NCI-H2171 treated with DMSO at 0.1 percent for 48 hours (cell line): ENCODE measurements at regions not wholly inside any gene's neighbourhood (a gene's known extent, or its start where the extent isn't known, plus 50 kb on each side); places are given as distances from the start of the nearest gene placed in this dataset.

Experiments
- DNase-seq: peaks from one replicate; lab custom pipeline; 2025; lab: John Stamatoyannopoulos, UW

DNA sequence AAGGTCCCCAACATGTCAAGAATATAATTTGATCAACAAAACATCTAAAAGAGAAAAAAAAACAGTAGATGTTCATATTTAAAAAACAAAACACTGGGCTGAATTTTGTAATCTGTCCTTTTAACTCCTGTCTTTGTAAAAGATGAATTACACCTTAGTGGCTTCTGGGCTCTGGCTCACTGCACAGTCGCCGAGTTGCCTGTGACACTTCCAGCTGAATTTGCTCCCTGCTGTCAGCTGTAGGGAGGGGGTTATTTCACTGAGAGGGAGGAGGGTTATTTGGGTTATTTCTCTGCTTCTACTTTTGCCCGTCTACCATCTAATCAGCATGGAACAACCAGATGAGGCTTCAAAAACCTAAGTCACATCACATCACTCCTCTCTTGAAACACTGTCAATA lies 193.0 kb upstream of the ZC3H12A start:
- DNase-seq, result no peak

GRCh38 chr1:37282764-37283163 lies 191.6 kb upstream of the ZC3H12A start:
- no peak for DNase-seq

DNA sequence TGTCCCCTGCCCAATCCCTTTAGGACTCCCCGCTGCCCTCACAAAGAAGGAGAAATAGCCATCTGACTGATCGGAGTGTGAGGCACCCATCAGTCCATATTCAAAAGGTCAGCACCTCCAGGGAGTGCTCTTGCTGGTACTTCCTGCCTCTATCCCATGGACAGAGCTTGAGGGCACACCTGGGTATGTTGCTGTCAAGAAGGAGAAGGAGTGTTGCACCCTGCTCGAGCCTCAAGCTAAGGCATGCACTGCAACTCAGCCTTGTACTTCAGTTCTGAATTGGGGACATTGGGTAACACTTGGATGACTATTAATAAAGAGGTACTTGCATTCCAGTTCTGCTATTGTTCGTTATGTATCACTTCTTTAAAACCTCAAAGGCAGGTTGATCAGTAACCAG lies 190.3 kb upstream of the ZC3H12A start:
- DNase-seq, result no peak

DNA sequence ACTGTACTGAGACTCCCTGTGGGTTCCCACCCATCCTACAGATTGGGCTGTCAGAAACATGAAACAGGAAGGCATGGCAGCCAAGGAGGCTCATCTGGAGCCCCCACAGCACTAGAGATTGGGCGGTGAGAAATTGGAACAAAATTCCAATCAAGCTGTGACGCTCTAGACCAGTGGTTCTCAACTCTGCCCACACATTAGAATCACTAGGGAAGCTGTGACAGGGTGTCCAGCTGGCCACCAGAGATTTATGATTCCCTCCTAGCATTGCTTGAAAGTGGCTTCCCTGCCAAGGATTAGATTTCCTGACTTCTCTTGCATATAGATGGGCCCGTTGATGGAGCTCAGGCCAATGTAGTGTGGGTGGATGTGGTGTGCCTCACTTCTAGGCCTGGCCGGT lies 187.5 kb upstream of the ZC3H12A start:
- DNase-seq, result no peak

DNA sequence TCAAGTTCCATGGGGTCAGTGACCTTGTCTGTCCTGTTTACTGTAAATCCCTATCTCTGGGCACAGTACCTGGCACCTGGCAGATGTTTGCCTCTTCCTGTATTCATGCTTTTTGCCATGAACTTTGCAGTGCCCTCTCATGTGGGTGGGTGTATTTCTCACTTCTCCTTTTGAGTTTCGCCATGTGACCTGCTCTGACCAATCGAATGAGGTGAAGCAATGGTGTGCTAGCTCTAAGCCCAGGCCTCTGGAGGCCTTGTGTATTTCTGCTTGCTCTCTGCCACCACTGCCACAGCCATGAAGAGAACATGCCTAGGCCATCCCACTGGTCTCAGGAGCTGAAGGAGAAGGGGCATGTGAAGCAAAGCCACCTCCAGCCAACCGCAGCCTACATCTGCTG lies 185.5 kb upstream of the ZC3H12A start:
- no peak for DNase-seq

DNA sequence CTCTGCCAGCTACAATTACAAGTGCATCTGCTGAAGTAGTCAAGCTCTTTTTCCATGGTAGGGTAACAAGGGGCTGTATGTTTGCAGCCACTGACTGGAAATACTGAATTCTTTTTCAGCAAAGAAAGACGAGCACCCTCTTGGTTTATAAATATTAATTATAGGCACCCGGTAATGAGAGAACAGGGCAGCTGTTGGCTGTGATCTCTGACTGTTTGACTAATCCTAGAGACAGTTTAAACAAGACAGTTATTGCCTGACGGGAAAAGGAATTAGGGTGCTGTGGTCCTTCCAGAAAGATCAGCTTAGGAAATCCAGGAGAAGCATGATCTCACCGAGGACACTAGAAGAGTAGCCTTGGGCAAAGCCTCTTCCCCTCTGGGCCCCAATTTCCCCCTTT lies 183.7 kb upstream of the ZC3H12A start:
- DNase-seq, result no peak

DNA sequence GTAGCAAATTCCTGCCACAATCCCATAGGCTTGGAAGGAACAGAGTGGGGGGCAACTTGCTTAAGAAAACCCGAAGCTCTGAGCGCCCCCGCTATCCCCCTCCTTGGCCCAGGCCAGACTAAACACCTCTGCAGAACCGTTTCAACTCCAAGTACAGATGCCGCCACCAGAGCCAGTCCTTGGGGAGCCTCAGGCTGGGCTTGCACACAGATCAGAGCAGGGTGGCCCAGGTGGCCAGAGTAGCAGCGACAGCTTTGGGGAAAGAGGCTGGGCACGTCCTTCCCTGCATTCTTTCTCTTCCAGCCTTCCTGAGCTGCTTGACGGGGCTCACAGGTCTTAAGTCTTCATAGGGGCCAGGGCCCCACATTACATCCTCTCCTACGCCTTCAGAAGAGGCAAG lies 181.6 kb upstream of the ZC3H12A start:
- no peak for DNase-seq

- DNase-seq, result no peak
Observed at GRCh38 chr1:37294096-37294495, 180.3 kb upstream of the ZC3H12A start.

DNA sequence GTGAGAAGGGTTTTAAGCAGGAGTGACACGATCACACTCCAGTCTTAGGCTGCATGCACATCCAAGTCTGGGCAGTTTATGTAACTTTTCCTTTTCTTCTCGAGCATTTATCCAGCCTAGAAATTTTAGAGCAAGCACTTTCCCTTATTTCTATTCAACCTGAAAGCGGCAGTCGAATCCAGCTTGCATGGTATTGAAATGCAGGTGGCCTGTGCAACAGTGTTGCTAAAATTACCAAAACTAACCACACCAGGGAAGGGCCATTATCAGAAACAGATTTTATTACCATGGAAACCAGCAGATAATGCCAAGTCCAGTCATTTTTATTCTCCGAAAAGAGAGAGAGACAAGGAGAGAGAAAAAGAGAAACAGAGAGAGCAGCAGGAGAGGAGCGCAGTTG lies 179.9 kb upstream of the ZC3H12A start:
- DNase-seq, result no peak

GRCh38 chr1:37298769-37299168 lies 175.6 kb upstream of the ZC3H12A start:
- no peak for DNase-seq

DNA sequence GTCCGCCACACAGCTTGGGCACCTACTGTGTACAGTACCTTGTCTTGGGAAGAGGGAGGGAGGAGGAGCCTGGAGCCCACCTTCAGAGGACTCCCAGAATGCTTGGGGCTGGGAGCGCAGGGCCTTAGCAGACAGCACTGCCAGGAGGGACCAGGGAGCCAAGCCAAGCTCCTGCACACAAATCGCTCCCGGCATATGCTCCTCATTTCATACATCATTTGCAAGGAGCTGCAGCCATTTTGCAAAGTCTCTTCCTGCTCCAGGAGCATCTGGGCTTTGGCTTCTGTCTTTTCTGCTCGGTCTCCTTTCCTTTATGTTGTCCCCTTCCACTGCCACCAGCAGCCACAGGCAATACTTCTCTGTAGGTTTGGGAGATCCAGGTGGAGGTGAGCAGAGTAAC lies 175.2 kb upstream of the ZC3H12A start:
- DNase-seq, result no peak

GRCh38 chr1:37303884-37304574 lies 170.4 kb upstream of the ZC3H12A start:
- no peak for DNase-seq

- DNase-seq, result no peak
Observed at GRCh38 chr1:37305108-37305507, 169.3 kb upstream of the ZC3H12A start.

GRCh38 chr1:37305841-37306240 lies 168.5 kb upstream of the ZC3H12A start:
- no peak for DNase-seq

GRCh38 chr1:37306461-37306860 lies 167.9 kb upstream of the ZC3H12A start:
- no peak for DNase-seq

- no peak for DNase-seq
Observed at GRCh38 chr1:37306871-37307270, 167.5 kb upstream of the ZC3H12A start.

DNA sequence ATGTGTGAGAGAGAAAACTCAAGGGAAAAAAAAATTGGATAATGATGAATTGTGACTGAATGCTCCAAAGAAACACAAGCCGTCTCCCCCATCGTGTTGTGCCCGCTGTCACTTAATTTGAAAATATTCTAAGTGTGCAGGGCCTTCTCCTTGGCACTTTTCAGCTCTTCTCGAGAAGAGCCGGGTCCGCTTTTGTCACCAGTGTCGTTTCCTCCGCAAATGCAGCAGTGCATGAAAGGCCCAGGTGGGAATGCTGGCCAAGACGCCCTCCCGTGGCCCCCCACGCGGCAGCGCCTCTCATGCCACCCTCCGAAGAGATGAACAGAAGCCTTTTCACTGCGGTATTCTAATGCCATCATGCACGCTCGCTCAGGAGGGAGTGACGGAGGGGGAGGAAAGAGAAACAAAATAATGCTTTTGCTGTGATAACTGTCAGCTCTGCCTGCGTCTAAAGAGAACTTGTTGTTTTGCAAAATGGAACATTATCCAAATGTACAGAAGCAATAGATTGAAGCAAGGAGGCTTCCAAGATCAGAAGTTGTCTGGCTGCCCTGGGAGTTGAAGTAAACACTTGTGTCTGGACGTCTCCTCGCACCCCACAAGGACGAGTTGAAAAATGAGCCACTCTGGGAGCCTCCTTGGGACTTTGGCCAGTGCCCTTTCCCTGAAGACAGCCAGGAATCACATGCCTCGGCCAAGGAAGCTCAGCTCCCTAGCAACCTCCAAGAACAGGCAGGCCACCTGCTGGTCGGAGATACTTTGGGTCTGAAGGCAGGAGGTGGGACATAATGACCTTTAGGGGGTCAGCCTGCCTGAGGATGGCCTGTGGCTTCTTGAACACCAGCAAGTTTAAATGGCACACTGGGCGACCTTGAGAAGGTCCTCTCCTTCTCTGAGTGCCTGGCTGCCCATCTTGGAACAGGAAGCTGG lies 166.1 kb upstream of the ZC3H12A start:
- no peak for DNase-seq

- DNase-seq, result no peak
Observed at GRCh38 chr1:37309574-37309973, 164.8 kb upstream of the ZC3H12A start.

DNA sequence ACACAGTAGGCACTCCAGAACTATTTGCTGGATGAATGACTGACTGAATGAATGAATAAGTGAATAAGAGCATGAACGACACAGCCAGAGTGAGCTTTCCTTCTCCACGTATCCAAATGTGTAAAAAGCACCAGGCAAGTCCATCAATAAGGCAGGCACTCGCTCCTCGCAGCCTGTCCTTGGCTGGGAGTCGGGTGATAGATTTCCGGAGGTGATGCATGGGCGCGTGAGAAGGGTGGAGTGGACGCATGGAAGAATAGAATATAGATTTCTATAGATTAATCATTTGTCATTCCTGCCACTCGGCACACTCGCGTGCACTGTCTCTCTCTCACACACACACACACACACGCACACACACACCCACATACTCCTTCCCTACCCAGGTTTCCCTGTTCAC lies 164.3 kb upstream of the ZC3H12A start:
- no peak for DNase-seq

- DNase-seq, result no peak
Observed at GRCh38 chr1:37315371-37315846, 159.0 kb upstream of the ZC3H12A start.

- DNase-seq, result no peak
Observed at GRCh38 chr1:37317870-37318467, 156.4 kb upstream of the ZC3H12A start.

GRCh38 chr1:37318490-37318889 lies 155.9 kb upstream of the ZC3H12A start:
- DNase-seq, result no peak

DNA sequence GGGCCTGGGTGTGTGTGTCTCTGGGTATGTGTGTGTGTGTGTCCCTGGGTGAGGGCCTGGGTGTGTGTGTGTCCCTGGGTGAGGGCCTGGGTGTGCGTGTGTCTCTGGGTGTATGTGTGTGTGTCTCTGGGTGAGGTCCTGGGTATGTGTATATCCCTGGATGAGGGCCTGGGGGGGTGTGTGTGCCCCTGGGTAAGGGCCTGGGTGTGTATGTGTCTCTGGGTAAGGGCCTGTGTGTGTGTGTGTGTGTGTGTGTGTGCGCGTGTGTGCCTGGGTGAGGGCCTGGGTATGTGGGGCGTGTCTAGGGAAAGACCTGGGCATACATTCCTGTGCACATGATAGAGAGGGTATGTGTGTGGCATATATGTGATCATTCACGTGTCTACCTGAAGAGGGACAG lies 155.1 kb upstream of the ZC3H12A start:
- DNase-seq, result no peak
